ENCODE measurements at regions not wholly inside any gene's neighbourhood (a gene's known extent, or its start where the extent isn't known, plus 50 kb on each side); places are given as distances from the start of the nearest gene placed in this dataset.

- no peak for TF ChIP-seq SMC3 (IDR thresholded peaks at IDR 0.05)
- no peak for TF ChIP-seq RAD21 (conservative IDR thresholded peaks at IDR 0.05 in 1 of 2, IDR thresholded peaks at IDR 0.05 in 1 of 2)
- no peak for TF ChIP-seq HOXB5 (CRISPR knock-in tag; IDR thresholded peaks at IDR 0.05)
- no peak for TF ChIP-seq POLR2A (IDR thresholded peaks at IDR 0.05; ENCODE audit: low read length)
- TF ChIP-seq, protein P1, sequence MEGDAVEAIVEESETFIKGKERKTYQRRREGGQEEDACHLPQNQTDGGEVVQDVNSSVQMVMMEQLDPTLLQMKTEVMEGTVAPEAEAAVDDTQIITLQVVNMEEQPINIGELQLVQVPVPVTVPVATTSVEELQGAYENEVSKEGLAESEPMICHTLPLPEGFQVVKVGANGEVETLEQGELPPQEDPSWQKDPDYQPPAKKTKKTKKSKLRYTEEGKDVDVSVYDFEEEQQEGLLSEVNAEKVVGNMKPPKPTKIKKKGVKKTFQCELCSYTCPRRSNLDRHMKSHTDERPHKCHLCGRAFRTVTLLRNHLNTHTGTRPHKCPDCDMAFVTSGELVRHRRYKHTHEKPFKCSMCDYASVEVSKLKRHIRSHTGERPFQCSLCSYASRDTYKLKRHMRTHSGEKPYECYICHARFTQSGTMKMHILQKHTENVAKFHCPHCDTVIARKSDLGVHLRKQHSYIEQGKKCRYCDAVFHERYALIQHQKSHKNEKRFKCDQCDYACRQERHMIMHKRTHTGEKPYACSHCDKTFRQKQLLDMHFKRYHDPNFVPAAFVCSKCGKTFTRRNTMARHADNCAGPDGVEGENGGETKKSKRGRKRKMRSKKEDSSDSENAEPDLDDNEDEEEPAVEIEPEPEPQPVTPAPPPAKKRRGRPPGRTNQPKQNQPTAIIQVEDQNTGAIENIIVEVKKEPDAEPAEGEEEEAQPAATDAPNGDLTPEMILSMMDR (IDR thresholded peaks at IDR 0.05): no peak
- no peak for TF ChIP-seq REST (IDR thresholded peaks at IDR 0.05)
- TF ChIP-seq EP300 (IDR thresholded peaks at IDR 0.05): no peak
- TF ChIP-seq CEBPB (IDR thresholded peaks at IDR 0.05): no peak
- TF ChIP-seq E2F6 (IDR thresholded peaks at IDR 0.05; ENCODE audit: borderline replicate concordance, low read depth): no peak
- TF ChIP-seq RCOR1 (IDR thresholded peaks at IDR 0.05; ENCODE audit: low read depth, low read length): no peak
- no peak for TF ChIP-seq MYC (IDR thresholded peaks at IDR 0.05; ENCODE audit: borderline replicate concordance, low read length)
- no peak for TF ChIP-seq BHLHE40 (IDR thresholded peaks at IDR 0.05; ENCODE audit: low read depth, low read length)
These were observed 165.2 kb downstream of the C1orf94 start for GRCh38 chr1:34341896-34342295.
